ENCODE measurements at regions not wholly inside any gene's neighbourhood (a gene's known extent, or its start where the extent isn't known, plus 50 kb on each side); places are given as distances from the start of the nearest gene placed in this dataset.
A peak's percentile ranks its signal among the peaks of the same experiment; 100 is the strongest.

DNA sequence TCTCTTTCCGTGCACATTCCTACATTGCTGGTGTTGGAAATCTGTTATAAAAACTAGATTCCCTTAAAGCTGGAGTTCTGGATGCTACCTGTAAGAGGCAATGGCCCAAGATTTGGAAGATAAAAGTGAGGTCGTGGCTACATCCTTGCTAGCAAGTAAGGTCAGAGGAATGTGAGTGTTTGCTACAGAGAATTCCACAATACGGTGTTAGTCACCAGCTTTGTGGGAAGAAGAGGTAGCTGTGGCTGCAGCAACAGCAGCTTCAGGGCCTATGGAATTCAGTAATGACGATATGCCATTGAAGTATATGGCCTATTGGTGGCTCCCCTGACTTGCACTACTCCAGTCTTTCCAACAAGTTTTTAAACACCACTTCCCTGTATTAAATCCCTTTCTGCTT lies 227.7 kb upstream of the TMEM260 start:
- DNase-seq = no peak

DNA sequence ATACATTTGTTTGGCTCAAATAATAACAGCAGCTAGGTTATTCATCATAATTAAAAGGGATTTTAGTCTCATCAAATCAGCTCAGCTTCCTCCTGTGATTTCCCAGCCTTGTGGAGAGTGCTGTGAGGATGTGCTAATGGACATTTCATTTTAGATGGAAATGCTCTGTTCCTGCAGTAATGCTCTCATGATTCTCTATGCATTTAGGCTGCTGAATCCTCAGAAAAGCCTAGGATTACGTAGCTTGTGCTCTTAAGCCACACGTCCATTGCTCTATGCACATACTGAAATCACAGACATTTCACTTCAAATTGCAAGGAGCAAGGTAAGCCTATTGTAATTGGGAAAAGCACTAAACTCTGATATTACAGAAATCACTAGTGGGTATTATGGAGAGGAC lies 226.6 kb upstream of the TMEM260 start:
- no peak for DNase-seq

DNA sequence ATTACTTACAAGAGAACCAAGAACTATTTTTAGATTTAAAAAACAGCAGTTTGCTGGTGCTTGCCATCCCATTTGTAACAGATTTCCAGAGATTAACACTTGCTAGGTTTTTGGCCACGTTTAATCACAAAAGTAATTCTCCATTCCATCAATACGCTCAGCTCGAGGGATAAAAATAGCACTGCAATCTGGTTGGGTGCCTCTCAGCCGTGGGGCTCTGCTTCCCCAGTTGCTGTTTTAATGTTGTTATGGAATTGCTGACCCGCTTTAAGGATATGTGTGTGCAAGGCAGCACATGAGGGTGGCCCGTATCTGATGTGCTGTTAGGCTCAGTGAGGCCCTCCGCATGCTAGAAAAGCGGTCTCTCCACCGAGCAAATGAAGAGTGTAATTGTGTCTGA lies 222.2 kb upstream of the TMEM260 start:
- no peak for DNase-seq

DNA sequence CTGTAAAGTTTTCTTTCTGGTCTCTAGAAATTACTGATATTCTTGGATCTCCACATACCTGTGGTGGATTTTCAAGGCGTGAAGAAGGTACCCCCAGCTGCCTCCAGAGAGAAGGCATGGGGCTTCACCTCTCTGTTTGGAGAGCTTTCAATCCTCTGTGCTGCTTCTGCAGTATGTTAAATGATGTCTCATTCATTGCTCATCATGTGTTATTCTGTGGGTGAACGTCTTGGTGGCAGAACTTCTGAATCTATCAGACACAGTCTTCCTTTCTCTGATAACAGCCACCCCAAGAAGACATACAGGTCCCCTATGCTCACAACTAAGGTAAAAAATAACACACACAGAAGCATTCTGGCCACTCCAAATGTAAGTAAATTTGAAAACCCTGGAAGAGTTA lies 221.3 kb upstream of the TMEM260 start:
- no peak for DNase-seq

DNA sequence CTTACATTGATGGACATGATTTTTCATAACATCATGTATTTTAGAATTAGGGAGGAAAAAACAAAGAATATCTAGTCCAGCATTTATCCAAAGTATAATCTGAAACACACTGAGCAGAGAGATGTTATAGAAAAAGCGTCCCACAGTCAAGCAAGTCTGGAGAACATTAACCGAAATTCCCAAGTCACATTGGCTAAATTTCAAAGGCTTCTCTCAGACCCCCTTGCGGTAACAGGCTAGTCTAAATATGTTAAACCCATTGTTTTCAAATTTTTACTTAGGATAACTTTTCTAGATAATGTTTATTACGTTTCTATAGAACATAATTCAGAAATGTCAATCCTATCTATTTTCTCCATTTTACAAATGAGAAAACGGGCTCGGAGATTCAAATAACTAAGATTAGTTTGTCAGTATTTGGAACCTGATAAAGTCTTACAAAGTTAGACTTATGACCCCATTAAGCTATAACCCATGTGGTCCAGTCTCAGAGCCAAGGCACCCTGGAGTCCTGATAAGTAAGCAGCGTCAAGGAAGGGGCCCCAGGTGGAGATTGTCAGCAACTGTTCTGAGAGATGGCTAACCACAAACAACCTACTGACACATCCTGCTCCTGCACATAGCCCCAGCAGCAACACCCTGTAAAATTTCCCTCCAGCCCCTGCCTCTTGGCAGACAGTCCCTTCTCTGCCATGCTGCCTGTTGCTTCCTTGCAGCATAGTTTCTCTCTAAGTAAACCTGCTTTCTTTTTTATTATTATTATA lies 220.6 kb upstream of the TMEM260 start:
- no peak for DNase-seq

DNA sequence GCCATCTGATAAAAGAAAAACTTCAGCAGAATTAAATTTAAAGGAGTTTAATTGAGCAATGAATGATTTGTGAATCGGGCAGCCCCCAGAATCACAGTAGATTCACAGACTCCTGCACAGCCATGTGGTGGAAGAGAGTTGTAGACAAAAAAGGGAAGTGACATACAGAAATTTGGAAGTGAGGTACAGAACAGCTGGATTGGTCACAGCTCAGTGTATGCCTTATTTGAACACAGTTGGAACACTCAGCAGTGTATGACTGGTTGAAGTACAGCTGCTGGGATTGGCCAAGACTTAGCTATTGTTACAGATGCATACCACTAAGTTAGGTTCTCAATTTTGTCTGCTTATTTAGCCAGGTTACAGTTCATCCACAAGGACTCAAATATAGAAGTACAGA lies 213.9 kb upstream of the TMEM260 start:
- DNase-seq = peak; percentile 75

DNA sequence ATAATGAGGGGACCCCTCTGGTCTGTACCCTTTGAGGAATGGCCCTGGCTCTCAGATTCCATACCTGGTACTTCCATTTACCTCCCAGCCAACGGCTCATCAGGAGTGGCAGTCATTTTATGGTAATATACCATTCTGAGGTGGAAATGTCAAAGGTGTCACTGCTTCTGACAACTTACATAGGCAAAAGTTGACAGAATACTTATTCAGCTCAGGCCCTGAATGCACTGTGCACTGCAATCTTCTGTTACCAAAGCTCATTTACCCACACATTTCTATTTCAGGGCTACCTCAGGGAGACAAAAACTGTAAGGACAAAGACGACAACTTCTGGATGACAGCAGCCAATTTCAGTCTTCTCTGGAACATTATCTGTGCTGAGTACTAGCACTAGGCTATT lies 212.2 kb upstream of the TMEM260 start:
- DNase-seq = no peak

DNA sequence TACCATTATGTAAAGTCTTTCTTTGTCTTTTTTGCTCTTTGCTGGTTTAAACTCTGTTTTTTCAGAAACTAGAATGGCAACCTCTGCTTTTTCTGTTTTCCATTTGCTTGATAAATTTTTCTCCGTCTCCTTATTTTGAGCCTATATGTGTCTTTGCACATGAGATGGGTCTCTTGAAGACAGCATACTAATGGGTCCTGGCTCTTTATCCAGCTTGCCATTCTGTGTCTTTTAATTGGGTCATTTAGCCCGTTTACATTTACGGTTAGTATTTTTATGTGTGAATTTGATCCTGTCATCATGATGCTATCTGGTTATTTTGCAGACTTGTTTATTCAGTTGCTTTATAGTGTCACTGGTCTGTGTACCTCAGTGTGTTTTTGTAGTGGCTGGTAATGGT lies 207.9 kb upstream of the TMEM260 start:
- DNase-seq = no peak

DNA sequence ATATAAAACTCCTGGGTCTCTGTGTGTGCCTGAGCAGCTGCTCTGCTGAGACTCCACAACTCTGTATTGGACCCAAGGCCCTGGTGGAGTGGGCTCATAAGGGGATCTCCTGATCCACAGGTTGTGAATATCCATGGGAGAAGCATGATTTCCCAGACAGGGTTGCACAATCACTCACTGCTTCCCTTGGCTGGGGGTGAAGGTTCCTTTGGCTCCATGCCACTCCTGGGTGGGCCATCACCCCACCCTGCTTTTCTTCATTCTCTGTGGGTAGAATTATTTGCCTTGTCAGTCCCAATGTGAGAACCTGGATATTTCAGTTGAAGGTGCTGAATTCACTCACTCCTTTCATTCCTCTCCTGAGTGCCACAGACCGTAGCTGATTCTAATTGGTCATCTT lies 205.2 kb upstream of the TMEM260 start:
- no peak for DNase-seq

DNA sequence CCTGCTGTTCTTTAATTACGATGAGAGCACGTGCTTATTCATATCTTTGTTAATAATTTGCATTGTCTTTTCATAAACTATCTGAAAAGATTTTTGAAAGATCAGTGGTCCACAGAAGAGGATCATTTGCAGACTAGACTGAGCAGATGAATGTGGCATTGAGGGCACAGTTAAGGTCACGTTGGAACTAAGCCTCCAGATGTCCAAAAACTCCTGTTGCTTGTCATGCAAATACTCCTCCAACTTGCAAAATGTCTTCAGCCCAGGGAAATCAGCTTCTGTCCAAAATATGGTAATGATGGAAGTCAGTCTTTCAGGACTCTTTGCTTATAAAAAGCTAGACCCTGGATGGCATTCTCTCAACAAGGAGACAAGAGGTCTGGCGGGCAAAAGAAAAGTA lies 201.6 kb upstream of the TMEM260 start:
- DNase-seq = no peak

DNA sequence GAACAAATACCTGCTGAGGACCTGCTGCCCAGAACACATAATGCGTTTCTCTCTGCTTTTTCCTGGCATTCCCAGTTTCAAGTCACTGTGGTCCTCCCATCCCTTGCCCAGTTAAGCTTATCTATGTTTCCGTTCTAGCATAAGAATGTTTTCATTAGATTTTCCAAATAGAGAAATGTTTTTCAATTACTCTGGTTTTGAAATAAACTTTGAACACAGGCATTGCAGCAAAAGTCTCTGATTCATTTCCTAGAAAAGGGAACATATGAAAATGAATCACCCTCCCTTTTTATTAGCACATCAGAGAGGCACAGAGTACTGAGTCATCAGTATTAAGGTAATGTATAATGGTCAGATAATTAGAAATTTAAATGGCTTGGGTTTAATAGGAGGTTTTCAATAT lies 201.1 kb upstream of the TMEM260 start:
- peak; percentile 46 for DNase-seq

DNA sequence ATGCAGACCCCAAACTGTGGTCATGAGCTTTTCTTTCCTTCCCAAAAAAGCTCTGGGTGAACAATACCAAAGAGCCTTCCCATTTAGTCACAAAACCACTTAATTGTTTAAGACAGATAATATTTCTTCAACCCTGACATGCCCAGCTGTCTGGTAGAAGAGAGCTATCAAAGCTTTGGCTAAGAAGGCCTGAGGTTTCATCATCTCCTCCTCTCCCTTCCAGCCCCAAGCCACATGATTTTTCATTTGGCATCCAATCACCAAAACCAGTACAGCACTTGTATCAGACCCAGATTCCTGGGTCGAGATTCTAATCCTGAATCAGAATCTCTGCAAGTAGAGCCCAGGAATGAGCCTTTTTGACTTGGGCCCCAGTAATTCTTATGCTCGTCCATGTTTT lies 199.6 kb upstream of the TMEM260 start:
- DNase-seq = peak; percentile 13

DNA sequence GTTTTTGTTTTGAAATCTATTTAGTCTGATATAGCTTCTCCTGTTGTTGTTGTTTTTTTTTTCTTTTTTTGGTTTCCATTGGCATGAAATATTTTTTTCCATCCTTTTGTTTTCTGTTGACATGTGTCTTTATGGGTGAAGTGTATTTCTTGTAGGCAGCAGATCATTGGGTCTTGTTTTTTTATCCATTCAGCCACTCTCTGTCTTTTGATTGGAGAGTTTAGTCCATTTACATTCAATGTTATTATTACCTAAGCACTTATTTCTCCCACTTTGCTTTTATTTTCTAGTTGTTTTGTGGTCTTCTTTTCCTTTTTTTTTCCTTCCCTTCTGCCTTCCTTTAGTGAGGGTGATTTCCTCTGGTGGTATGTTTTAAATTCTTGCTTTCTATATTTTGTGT lies 193.6 kb upstream of the TMEM260 start:
- DNase-seq = no peak

DNA sequence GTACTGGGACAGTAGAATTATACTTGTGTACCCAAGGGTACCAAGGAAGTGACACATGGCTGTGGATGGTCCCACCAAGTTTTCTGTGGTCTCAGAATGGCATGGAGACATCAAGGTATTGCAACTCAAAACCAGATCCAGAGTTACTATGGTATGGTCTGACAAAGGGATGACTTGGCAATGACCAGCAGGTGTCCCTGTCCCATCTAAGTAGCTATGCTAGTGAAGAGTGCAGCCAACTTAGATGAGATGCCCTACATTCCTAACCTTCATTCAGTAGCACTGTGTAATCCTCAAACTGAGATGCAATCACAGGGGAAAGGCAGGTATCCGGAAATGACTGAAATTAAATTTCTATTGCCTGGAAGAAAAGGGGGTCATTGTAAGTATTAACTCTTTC lies 188.7 kb upstream of the TMEM260 start:
- no peak for DNase-seq

DNA sequence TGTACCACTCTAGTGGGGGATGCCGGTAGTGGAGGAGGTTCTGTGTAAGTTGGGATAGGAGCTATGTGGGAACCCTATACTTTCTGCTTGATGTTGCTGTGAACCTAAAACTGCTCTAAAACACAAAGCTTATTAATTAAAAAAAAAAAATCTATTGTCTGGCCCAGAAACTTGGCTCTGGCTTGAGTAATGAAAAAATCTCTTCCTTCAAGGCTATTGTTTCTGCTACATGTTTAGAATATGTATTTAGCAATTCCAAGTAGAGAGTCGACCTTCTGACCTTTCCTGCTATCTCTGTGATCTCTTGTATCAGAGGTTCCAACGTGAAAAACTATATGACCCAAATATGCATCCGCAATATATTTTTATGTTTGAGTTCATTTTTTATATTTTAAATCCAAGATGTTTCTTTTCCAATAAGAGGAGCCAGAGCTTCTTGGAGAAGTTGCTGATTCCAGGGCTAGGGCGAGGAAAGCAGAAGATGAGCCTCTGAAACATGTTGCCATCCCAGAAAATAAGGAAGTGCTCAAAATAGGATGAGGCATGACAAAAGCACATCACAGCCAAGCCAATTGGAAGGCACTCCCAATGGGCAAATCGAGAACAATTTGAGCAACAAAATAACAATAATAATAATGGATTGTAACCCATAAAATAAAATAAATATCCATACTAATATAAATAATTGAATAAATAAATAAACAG lies 184.6 kb upstream of the TMEM260 start:
- peak; percentile 54 for DNase-seq

DNA sequence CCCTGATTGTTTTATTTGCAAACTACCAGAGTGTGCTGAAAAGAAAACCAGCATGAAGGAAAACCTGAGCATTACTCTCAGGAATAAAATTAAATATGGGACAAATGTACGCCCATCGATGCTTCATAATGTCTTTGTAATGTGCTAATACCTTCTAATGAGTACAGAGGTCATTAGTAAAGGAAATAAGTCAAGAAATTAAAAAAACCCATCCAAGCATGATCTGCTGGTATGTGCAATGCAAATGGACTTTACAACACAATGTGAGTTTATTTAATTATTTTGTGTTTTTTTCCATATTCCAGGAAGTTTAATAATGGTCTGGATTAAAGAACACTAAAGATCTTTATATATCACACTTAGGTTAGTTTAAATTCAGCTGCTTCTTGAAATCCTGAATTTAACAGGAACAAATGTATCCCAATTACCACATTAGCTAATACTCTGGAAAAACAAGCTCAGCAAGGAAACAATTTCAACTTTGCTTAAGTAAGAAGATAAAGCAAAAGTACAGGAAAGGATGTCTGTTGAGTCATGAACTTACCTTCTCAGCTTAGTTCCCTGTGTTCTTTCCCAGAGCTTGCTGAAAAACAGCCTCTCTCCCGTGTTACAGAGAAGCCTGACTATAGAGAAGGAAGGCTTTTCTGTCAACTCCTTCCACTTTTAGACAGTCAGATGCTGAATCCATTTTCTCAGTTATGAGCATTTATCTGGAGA lies 179.3 kb upstream of the TMEM260 start:
- no peak for DNase-seq

DNA sequence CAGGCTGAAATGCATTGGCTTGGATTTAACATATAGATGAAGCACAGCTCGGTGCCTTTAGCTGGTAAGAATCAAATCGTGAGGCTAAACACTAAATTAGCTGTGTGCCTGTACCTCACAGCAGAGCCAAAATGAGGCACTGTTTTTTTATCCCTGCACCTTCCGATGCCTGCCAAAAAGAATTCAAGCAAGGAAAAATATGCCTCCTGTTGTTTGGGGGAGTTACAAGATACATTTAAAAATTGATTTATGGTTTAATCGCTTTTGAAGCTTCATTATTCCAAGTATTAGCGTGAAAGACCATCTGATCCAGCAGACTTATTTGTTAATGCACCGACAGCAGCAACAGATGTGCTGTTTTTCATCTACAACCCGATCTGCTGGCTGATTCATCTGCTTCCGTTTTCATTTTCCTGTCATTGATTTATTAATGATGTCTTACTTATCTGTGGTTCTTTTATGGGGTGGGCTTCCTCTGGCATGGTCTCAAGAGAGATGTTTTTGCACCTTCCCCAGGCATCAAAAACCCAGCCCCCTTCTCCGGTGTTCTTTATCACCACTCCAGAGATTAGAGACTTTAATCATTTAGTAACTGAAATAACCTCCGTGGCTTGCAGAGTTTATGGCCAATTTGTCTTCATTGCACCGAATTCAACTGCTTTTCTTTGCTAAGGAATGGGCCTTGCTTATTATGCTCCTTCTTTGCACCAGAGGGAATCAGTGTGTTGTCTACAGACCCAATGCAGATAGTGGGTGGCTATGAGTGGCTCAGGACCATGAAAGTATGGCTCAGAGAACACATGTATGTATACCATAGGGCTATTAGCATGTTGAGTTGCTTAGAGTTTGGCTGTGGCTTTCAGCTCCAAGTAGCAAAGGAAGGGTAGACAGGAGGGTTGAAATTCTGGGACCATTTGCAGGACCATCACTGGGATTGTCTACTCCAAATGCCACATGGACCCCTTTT lies 166.8 kb upstream of the TMEM260 start:
- no peak for DNase-seq

DNA sequence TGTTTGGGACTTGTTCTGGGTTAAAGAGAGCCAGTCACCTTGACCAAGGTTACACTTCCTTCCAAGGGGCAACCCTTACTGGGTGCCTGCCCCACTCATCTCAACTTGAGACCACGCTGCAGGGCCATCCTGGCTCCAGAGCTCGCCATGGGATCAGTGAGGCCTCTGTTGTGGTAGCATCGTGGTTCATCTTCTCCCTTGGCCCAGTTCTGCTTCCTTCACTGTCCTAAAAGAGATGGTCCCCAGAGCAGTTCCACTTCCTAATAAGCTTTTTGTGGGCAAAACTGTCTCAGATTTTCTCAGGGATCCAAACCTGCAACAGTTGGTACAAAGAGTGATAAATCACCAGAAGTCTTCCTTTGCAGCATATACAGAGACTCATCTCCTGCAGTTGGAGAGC lies 165.9 kb upstream of the TMEM260 start:
- peak; percentile 81 for DNase-seq

DNA sequence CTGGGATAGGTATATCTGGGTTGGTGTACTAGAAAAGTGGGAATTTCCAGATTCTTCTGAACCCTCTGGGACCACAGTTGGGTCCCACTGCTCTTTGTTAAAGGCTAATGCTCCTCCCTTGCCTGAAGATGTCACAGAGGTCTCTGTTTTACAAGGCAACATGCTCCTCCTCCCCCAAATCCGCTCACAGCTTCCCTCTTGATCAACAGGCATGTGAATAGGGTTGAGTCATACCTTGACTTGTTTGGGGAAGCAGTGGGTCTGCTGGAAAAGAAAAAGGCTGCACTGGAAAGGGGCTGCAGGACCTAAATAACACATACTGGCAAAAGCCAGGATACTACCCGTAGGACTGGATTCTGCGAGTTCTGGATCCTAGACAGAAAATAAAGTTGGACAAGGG lies 165.4 kb upstream of the TMEM260 start:
- peak; percentile 76 for DNase-seq

DNA sequence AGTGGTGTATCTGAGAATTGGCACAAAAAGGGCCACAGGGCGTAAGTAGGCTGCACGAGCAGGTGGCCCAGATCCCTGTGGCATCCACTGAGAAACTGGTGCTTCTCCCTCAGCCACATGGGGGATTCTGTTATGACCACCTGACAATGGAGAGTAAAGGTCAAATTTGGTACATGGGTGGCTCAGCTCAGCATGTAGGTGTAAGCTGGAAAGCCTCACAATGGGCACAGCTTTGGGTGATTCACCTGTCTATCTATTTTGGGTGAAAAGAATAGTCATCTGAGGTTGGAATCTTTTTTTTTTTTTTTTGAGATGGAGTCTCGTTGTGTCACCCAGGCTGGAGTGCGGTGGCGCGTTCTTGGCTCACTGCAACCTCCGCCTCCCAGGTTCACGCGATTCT lies 163.4 kb upstream of the TMEM260 start:
- DNase-seq = no peak

DNA sequence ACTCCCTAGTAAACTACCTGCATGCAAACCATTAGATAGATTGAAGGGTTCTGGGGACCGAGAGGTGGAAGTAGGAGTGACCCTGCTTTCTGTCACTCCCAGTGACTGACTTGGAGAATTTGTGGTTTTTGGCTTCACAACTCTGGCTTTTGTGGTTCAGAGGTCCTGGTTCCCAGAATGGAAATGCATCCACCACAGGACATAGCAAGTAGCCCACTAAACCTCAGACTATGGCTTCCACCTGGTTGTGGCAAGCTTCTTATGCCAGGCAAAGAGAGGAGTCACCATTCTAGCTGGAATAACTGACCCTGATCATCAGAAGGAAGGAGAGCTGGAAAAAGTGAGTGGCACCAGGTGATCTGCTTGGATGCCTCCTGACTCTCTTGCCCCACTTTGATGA lies 162.4 kb upstream of the TMEM260 start:
- DNase-seq = peak; percentile 68

DNA sequence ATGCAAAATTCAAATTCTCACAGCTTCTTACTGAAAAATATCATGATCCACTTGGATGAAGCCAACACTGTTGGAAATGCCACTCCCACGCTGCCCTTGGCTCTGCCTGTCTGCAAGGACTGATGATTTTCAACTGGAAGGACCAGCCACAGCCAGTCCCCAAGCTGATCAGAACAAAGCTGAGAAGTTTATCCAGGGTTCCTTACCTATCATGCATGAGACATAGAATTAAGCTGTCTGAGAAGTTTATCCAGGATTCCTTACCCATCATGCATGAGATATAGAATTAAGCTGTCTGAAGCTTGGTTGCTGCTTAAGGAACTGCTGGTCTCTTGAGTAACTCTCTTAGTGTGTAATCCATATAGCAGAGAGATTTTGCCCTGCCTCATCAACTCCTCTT lies 159.8 kb upstream of the TMEM260 start:
- DNase-seq = no peak

DNA sequence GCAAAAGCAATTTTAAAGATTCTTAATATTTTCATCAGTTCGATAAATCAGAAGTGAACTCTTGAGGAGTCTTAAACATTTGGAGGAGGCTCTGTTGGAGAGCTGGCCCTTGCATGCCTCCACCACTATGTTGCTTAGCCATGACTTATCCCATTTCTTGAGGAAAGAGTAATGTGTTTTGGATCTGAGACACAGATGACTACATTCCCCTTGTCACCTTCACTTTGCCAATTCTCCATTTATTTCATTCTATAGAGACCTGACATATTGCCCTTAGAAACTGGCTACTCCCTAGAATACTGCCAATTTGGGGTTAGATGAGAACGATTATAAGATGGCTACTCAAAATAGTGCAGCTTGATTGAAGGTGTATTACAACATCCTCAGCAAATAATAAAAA lies 157.4 kb upstream of the TMEM260 start:
- DNase-seq = no peak
